Heart left ventricle (tissue), 13 donors: ENCODE measurements at regions not wholly inside any gene's neighbourhood (a gene's known extent, or its start where the extent isn't known, plus 50 kb on each side); places are given as distances from the start of the nearest gene placed in this dataset.

Experiments used
- CTCF ChIP-seq, 12 donors: fragments of 200-600 bp; sonication (generic) in 4 of 12; IDR thresholded peaks; one replicate each; pipeline versions ENCODE4 v1.5.0 to v1.8.0; 2018 to 2022; ENCODE audit warnings: antibody characterized with exemption in 12 of 12, mild to moderate bottlenecking in 5 of 12
- POLR2A ChIP-seq, 2 donors: fragments of 450-650 bp; IDR thresholded peaks; one replicate each; pipeline ENCODE4 v1.6.1; 2017; ENCODE audit warnings: antibody characterized with exemption in 2 of 2, mild to moderate bottlenecking in 2 of 2, moderate library complexity in 2 of 2
- donor health status: ischemic (EF 13 %, LVEDD 7.1; RV severe dilation, severe dysfunction).
- donor health status: DM: no; HTN: yes; CAD: no.
- donor health status: DM: no; HTN: no; CAD: no.
- donor health status: ischemic (EF 25% LVEDD 6.9; RV normal size, moderate dysfunction).
- donor health status: ischemic (EF 25% LVEDD 5.7; RV mildly dilated, moderate dysfunction).
- donor health status: ischemic (EF 35%, LVEDD 5.7; RV mildly dilated, moderate dysfunction).
- donor health status: nonischemic (EF 11% LVEDD 7.7; RV severe dilation, severe dysfunction).
- donor health status: DM: yes; HTN: yes; CAD: no.
- donor health status: PGD.
- donor health status: ischemic (EF 29% LVEDD 5.4; RV normal size, mild dysfunction).
- donor health status: nonischemic (EF 23%, LVEDD 6.1; RV moderate dilation, normal function).

DNA sequence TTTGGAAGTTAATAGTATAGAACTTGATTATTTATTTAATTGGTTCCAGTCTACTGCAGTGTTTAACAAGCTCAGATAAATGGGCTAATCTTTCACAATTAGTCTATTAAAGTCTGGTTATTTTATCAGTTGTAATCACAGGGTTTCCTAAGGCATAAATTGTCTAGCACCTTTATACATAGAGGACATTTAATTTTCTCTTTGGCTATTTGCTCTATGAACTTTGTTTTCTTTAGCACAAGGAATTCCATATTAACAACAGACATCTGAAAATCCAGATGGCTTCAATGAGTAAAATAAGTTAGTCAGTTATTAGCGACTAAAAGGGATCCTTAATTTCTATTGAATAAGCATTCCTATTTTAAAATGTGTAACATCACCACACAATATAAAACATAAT, 1350.8 kb upstream of the SLC10A2 start:
- TF ChIP-seq CTCF (IDR thresholded peaks at IDR 0.05) (no peak), POLR2A (IDR thresholded peaks at IDR 0.05) (no peak)
